Adrenal gland (tissue), 9 donors: ENCODE measurements at regions not wholly inside any gene's neighbourhood (a gene's known extent, or its start where the extent isn't known, plus 50 kb on each side); places are given as distances from the start of the nearest gene placed in this dataset.

Experiments used
- DNase-seq, 7 donors: peaks; one replicate each; pipeline ENCODE4 v3.0.0-alpha.2; 2019 to 2020
- H3K27ac ChIP-seq, 5 donors: fragments of 200-600 bp; sonication (generic) in 4 of 5; 1 replicate in 3 of 5; 2 replicates in 2 of 5; pipeline versions ENCODE4 v1.5.1 to v1.8.0; 2016 to 2020; ENCODE audit warnings: mild to moderate bottlenecking in 1 of 5
- H3K27me3 ChIP-seq: fragments of 200-600 bp; 2 replicates; pipeline ENCODE4 v1.8.0; 2021
- H3K36me3 ChIP-seq, 2 donors: fragments of 200-600 bp; replicated peaks in 1 of 2; 1 replicate in 1 of 2; 2 replicates in 1 of 2; pipeline versions ENCODE4 v1.5.1 to v1.8.0; 2018 to 2022
- H3K4me1 ChIP-seq, 2 donors: fragments of 200-600 bp; replicated peaks in 1 of 2; 1 replicate in 1 of 2; 2 replicates in 1 of 2; pipeline versions ENCODE4 v1.5.1 to v1.8.0; 2018 to 2021
- H3K4me3 ChIP-seq, 4 donors: fragments of 200-600 bp; sonication (generic) in 3 of 4; one replicate each; pipeline ENCODE4 v1.5.1; 2016 to 2018
- H3K9me3 ChIP-seq, 3 donors: fragments of 200-600 bp; sonication (generic) in 1 of 3; replicated peaks in 1 of 3; 1 replicate in 2 of 3; 2 replicates in 1 of 3; pipeline versions ENCODE4 v1.5.1 to v1.8.0; 2016 to 2021
- CTCF ChIP-seq, 6 experiments: fragments of 450-650 bp in 4 of 6; fragments of 200-600 bp in 2 of 6; sonication (generic) in 1 of 6; IDR thresholded peaks; 1 replicate in 5 of 6; 2 replicates in 1 of 6; pipeline versions ENCODE4 v1.5.1 to v1.8.0; 2016 to 2021; ENCODE audit warnings: antibody characterized with exemption in 6 of 6, mild to moderate bottlenecking in 2 of 6, moderate library complexity in 1 of 6
- POLR2A ChIP-seq, 2 donors: fragments of 450-650 bp; IDR thresholded peaks; one replicate each; pipeline ENCODE4 v1.6.1; 2017; ENCODE audit warnings: antibody characterized with exemption in 2 of 2, mild to moderate bottlenecking in 2 of 2, moderate library complexity in 1 of 2
- WGBS, 4 donors: extraction: QIAGEN DNeasy Blood & Tissue Kit in 2 of 4; methylation state at CpG; one replicate each; pipeline versions ENCODE4 v1.1.5 to v1.1.7; 2013 to 2017; 5-methylcytosine and 5-hydroxymethylcytosine counted together
- intact Hi-C, 2 donors: fragments of 100-400 bp; cut with DNase I; formaldehyde crosslinking; loops; one replicate each; pipeline versions ENCODE4 v1.14.1 to v1.15.0; 2022 to 2023
- donor health status: healthy with polysubstance abuse.
- donor health status: Bipolar disorder and iron deficiency.
- donor health status: DM: yes; HTN: yes; CAD: no.
- donor health status: DM: no; HTN: no; CAD: no.
- donor health status: DM: no; HTN: no; CAD: no.

GRCh38 chr2:183803596-183803995 lies 679.4 kb downstream of the NUP35 start:
- TF ChIP-seq CTCF (IDR thresholded peaks at IDR 0.05) (no peak), POLR2A (IDR thresholded peaks at IDR 0.05) (no peak)
- no peak for DNase-seq

DNA sequence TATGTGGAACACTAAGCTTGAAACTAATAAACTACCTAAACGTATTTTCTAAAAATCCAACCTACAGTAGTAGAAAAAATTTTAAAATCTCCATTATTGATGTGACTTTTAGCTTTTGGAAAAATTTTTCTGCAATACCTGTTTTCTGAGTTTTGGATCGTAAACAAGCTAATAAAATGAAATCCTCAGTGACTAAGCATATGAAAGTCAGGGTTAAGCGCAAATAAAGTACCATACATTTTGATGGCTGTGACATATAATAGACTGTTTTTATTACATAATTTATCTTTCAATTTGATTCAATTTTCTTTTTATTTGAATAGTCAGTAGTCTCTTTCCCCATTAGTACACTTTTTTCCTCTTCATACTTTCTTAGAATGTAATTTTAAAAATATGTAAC lies 683.6 kb downstream of the NUP35 start:
- H3K27ac ChIP-seq, result no peak overlapping the region
- WGBS, 4 donors, result 71 to 81% (median 78%) methylated on average over 3 of the region's 3 CpGs

More at GRCh38 chr2:183803596-183803995, 679.4 kb downstream of the NUP35 start:
- Histone ChIP-seq H3K36me3 (no peaks in the 10 kb centered on the region), H3K27ac (no peak overlapping the region), H3K27me3 (no peaks in the 10 kb centered on the region), H3K9me3 (peaks cover 0 to 6% (median 3%) of the 10 kb centered on the region in 3 donors), H3K4me3 (no peak overlapping the region), H3K4me1 (no peaks in the 10 kb centered on the region)
- intact Hi-C loops, result no loop called here

DNA sequence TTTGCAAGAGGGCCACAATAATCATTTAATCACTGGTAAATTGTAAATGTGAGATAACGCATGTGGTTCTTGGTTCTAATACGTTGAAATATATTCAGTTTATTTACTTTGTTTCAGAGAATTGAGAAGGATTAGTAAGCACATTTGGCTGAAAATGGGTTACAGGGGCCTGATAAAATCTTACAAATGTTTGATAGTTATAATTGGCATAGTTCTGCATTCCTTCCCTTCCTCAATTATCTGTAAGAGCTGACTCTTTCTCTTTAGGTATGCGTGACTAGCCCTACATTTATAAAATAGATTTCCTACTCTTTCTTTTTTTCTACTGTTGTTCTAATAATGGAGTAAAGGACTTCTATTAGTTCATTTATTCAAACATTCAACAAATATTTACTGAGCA lies 685.2 kb downstream of the NUP35 start:
- WGBS, 4 donors, result 80 to 87% (median 82%) methylated on average over 3 of the region's 3 CpGs
- intact Hi-C loops, result no loop called here
- Histone ChIP-seq H3K36me3 (no peaks in the 10 kb centered on the region), H3K4me3 (no peak overlapping the region), H3K27me3 (no peaks in the 10 kb centered on the region), H3K27ac (no peak overlapping the region), H3K9me3 (no peaks in the 10 kb centered on the region), H3K4me1 (no peaks in the 10 kb centered on the region)
- DNase-seq, result no peak
- no peak for TF ChIP-seq POLR2A (IDR thresholded peaks at IDR 0.05)
- TF ChIP-seq CTCF (IDR thresholded peaks at IDR 0.05), result no peak

More for the DNA sequence above, 683.6 kb downstream of the NUP35 start:
- TF ChIP-seq POLR2A (IDR thresholded peaks at IDR 0.05) (no peak), CTCF (IDR thresholded peaks at IDR 0.05) (no peak)
- Histone ChIP-seq H3K36me3 (no peaks in the 10 kb centered on the region), H3K27me3 (no peaks in the 10 kb centered on the region), H3K9me3 (no peaks in the 10 kb centered on the region), H3K4me1 (no peaks in the 10 kb centered on the region), H3K4me3 (no peak overlapping the region)
- DNase-seq, result no peak
- intact Hi-C loops, result no loop called here

DNA sequence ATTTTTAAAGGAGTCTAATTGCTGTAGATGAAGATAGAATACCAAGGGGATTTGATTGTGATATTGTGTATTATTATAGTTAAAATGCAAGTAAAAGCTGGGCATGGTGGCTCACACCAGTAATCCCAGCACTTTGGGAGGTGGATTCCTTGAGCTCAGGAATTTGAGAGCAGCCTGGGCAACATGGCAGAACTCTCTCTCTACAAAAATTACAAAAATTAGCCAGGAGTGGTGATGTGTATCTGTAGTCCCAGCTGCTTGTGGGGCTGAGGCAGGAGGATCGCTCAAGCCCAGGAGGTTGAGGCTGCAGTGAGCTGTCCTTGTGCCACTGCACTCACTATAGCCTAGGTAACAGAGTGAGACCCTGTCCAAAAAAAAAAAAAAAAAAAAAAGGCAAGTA lies 687.0 kb downstream of the NUP35 start:
- no peak for DNase-seq
- intact Hi-C loops, result no loop called here
- Histone ChIP-seq H3K27me3 (no peaks in the 10 kb centered on the region), H3K27ac (no peak overlapping the region), H3K9me3 (no peaks in the 10 kb centered on the region), H3K4me1 (no peaks in the 10 kb centered on the region), H3K36me3 (no peaks in the 10 kb centered on the region), H3K4me3 (no peak overlapping the region)
- WGBS, 4 donors, result 78 to 92% (median 86%) methylated on average over 1 of the region's 1 CpG
- TF ChIP-seq CTCF (IDR thresholded peaks at IDR 0.05) (no peak), POLR2A (IDR thresholded peaks at IDR 0.05) (no peak)
